Right lobe of liver (tissue), 6 donors: ENCODE measurements at regions not wholly inside any gene's neighbourhood (a gene's known extent, or its start where the extent isn't known, plus 50 kb on each side); places are given as distances from the start of the nearest gene placed in this dataset.

Source experiments
- ATAC-seq, 4 donors: fragments of 200-7000 bp; cut with Tn5 transposase; one replicate each; pipeline ENCODE4 v1.9.1; 2020; ENCODE audit warnings: mild to moderate bottlenecking in 4 of 4, moderate library complexity in 4 of 4
- DNase-seq, 3 donors: peaks; one replicate each; pipeline ENCODE4 v3.0.0-alpha.2; 2020
- H3K27ac ChIP-seq, 3 donors: fragments of 200-600 bp; one replicate each; pipeline ENCODE4 v1.8.0; 2022
- H3K27me3 ChIP-seq, 2 donors: fragments of 200-600 bp; one replicate each; pipeline ENCODE4 v1.8.0; 2022
- H3K36me3 ChIP-seq, 4 donors: fragments of 200-600 bp; sonication (generic) in 1 of 4; one replicate each; pipeline versions ENCODE4 v1.5.1 to v1.8.0; 2017 to 2022; ENCODE audit warnings: control low read depth in 1 of 4
- H3K4me1 ChIP-seq, 4 donors: fragments of 200-600 bp; sonication (generic) in 1 of 4; one replicate each; pipeline versions ENCODE4 v1.5.1 to v1.8.0; 2017 to 2022; ENCODE audit warnings: control low read depth in 1 of 4
- H3K4me3 ChIP-seq, 3 donors: fragments of 200-600 bp; one replicate each; pipeline ENCODE4 v1.8.0; 2022
- H3K9me3 ChIP-seq, 4 donors: fragments of 200-600 bp; sonication (generic) in 1 of 4; one replicate each; pipeline versions ENCODE4 v1.5.1 to v1.8.0; 2017 to 2022; ENCODE audit warnings: control low read depth in 1 of 4
- CTCF ChIP-seq, 4 donors: fragments of 200-600 bp in 3 of 4; fragments of 450-650 bp in 1 of 4; IDR thresholded peaks; one replicate each; pipeline versions ENCODE4 v1.5.1 to v1.8.0; 2016 to 2022; ENCODE audit warnings: antibody characterized with exemption in 4 of 4, mild to moderate bottlenecking in 2 of 4
- POLR2A ChIP-seq: fragments of 450-650 bp; IDR thresholded peaks from one replicate; pipeline ENCODE4 v1.6.1; 2017; ENCODE audit warnings: antibody characterized with exemption, mild to moderate bottlenecking
- WGBS: methylation state at CpG from one replicate; pipeline ENCODE4 v1.1.6; 2018; ENCODE audit warnings: low coverage, low lambda C conversion rate; ENCODE audit not compliant: insufficient coverage; ENCODE audit errors: missing lambda C conversion rate; 5-methylcytosine and 5-hydroxymethylcytosine counted together
- intact Hi-C, 2 donors: fragments of 100-400 bp; cut with DNase I; formaldehyde crosslinking; loops; one replicate each; pipeline versions ENCODE4 v1.11.2 to v1.14.1; 2022
- donor health status: DM: no; HTN: yes; CAD: no.
- donor health status: DM: no; HTN: no; CAD: no.
- donor health status: DM: no; HTN: no; CAD: no.
- donor health status: DM: no; HTN: yes; CAD: no.
- donor health status: DM: no; HTN: yes; CAD: no.

GRCh38 chr3:55244247-55244646 lies 242.9 kb downstream of the WNT5A start:
- Histone ChIP-seq H3K4me1 (no peaks in the 10 kb centered on the region), H3K4me3 (no peak overlapping the region), H3K27ac (no peak overlapping the region), H3K27me3 (no peaks in the 10 kb centered on the region), H3K36me3 (no peaks in the 10 kb centered on the region), H3K9me3 (no peaks in the 10 kb centered on the region)
- ATAC-seq, result no peak
- DNase-seq, result no peak
- intact Hi-C loops, result no loop called here
- WGBS, result 67% methylated on average over 1 of the region's 1 CpG
- no peak for TF ChIP-seq POLR2A
- no peak for TF ChIP-seq CTCF (IDR thresholded peaks at IDR 0.05)

GRCh38 chr3:55243678-55244077 lies 243.4 kb downstream of the WNT5A start:
- no peaks in the 10 kb centered on the region for H3K27me3 ChIP-seq
- TF ChIP-seq CTCF (IDR thresholded peaks at IDR 0.05) (no peak), POLR2A (no peak)
- WGBS, result 59% methylated on average over 8 of the region's 9 CpGs
- DNase-seq, result no peak
- H3K4me3 ChIP-seq, result no peak overlapping the region
- H3K4me1 ChIP-seq, result no peaks in the 10 kb centered on the region
- no peak overlapping the region for H3K27ac ChIP-seq
- ATAC-seq, result no peak
- intact Hi-C loops, result no loop called here
- no peaks in the 10 kb centered on the region for H3K9me3 ChIP-seq
- no peaks in the 10 kb centered on the region for H3K36me3 ChIP-seq

GRCh38 chr3:55242921-55243320 lies 244.2 kb downstream of the WNT5A start:
- Histone ChIP-seq H3K9me3 (no peaks in the 10 kb centered on the region), H3K27me3 (no peaks in the 10 kb centered on the region), H3K4me1 (no peaks in the 10 kb centered on the region), H3K36me3 (no peaks in the 10 kb centered on the region), H3K27ac (no peak overlapping the region), H3K4me3 (no peak overlapping the region)
- ATAC-seq, result no peak
- WGBS, result 33% methylated on average over 4 of the region's 4 CpGs
- DNase-seq, result no peak
- intact Hi-C loops, result no loop called here
- no peak for TF ChIP-seq POLR2A
- TF ChIP-seq CTCF (IDR thresholded peaks at IDR 0.05), result no peak

- no peak for TF ChIP-seq POLR2A
- TF ChIP-seq CTCF (IDR thresholded peaks at IDR 0.05), result no peak
- H3K36me3 ChIP-seq, result no peaks in the 10 kb centered on the region
- DNase-seq (no peak), ATAC-seq (no peak)
- H3K27ac ChIP-seq, result no peak overlapping the region
- H3K4me1 ChIP-seq, result no peaks in the 10 kb centered on the region
- no peaks in the 10 kb centered on the region for H3K27me3 ChIP-seq
- 73% methylated on average over 3 of the region's 3 CpGs for WGBS
- no peaks in the 10 kb centered on the region for H3K9me3 ChIP-seq
- H3K4me3 ChIP-seq, result no peak overlapping the region
- intact Hi-C loops, result no loop called here
Measured at GRCh38 chr3:55241098-55241497, 246.0 kb downstream of the WNT5A start.

- Histone ChIP-seq H3K4me1 (no peaks in the 10 kb centered on the region), H3K4me3 (no peak overlapping the region), H3K36me3 (no peaks in the 10 kb centered on the region), H3K27me3 (no peaks in the 10 kb centered on the region), H3K27ac (no peak overlapping the region), H3K9me3 (no peaks in the 10 kb centered on the region)
- ATAC-seq, result no peak
- intact Hi-C loops, result no loop called here
- DNase-seq, result no peak
- TF ChIP-seq POLR2A (no peak), CTCF (IDR thresholded peaks at IDR 0.05) (no peak)
Measured at GRCh38 chr3:55235416-55235815, 251.7 kb downstream of the WNT5A start.
